Astrocyte of the cerebellum (primary cell): ENCODE measurements at regions not wholly inside any gene's neighbourhood (a gene's known extent, or its start where the extent isn't known, plus 50 kb on each side); places are given as distances from the start of the nearest gene placed in this dataset.
"Not testable (repeated sequence)": the region's sequence is repeated elsewhere in the genome, so short reads cannot be mapped to it uniquely, and the experiment has no call there.

Source experiments
- DNase-seq: peaks from one replicate; pipeline ENCODE4 v3.0.0-alpha.2; 2011; ENCODE audit warnings: low read depth
- H3K4me3 ChIP-seq: 2 replicates; pipeline ENCODE4 v1.5.1; 2011; ENCODE audit warnings: mild to moderate bottlenecking, low read depth, low read length, moderate library complexity
- CTCF ChIP-seq: IDR thresholded peaks from 2 replicates; pipeline ENCODE4 v1.5.1; 2012; ENCODE audit warnings: low read length, low read depth, moderate library complexity, mild to moderate bottlenecking; ENCODE audit errors: missing control alignments
- in situ Hi-C: cut with HindIII; loops from 2 replicates; pipeline ENCODE4 v1.10.0; 2017; ENCODE audit warnings: low sequenced_read_pairs

GRCh38 chr10:84007482-84007881, 131.8 kb upstream of the GHITM start:
- H3K4me3 ChIP-seq: no peak overlapping the region
- no peak for DNase-seq
- no peak for TF ChIP-seq CTCF
- in situ Hi-C loops: no loop called here

GRCh38 chr10:84008878-84009277, 130.4 kb upstream of the GHITM start:
- in situ Hi-C loops: no loop called here
- no peak overlapping the region for H3K4me3 ChIP-seq
- DNase-seq: no peak
- TF ChIP-seq CTCF: peak; percentile 40

- DNase-seq: no peak
- H3K4me3 ChIP-seq: no peak overlapping the region
- in situ Hi-C loops: no loop called here
- TF ChIP-seq CTCF: no peak
Observed at GRCh38 chr10:84012431-84012830, 126.9 kb upstream of the GHITM start.

GRCh38 chr10:84012831-84013458, 126.4 kb upstream of the GHITM start:
- in situ Hi-C loops: no loop called here
- TF ChIP-seq CTCF: no peak
- no peak overlapping the region for H3K4me3 ChIP-seq
- no peak for DNase-seq

DNA sequence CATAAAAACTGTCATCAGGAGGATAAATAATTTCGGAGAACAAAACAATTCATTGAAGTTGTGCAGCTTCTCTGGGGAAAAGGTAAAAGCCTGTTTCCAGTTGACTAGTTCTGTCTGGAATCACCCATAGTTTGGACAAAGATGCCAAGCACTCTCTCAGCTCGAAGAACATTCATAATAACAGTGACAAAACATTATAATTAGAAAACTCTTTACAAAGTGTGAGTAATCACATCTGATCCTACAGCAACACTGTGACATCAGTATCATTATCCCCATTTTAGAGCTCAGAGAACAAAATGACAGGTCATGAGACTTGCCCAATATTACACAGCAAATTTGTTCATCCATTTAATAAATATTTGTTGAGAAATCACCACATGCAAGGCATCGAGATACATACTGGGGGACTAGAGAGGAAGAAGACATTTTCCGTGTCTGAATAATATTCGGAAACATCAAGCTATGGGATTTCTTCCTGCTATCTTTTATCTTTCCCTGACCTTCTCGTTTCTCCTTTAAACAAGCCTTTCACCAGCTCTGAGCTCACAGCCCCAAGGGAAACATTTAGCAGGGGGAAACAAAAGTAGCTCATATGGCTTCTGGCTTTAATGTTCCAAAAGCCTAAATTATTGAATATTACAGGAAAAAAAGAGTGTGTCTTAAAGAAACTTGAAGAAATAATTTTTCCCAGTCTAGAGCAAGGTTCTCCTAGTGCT, 123.3 kb upstream of the GHITM start:
- no peak for DNase-seq
- no peak for TF ChIP-seq CTCF
- in situ Hi-C loops: no loop called here
- no peak overlapping the region for H3K4me3 ChIP-seq

GRCh38 chr10:84018826-84019225, 120.5 kb upstream of the GHITM start:
- DNase-seq: no peak
- no peak overlapping the region for H3K4me3 ChIP-seq
- in situ Hi-C loops: no loop called here
- no peak for TF ChIP-seq CTCF

GRCh38 chr10:84019854-84020458, 119.4 kb upstream of the GHITM start:
- H3K4me3 ChIP-seq, in situ Hi-C loops, DNase-seq: not testable (repeated sequence)
